Fibroblast of lung (primary cell): ENCODE measurements at regions not wholly inside any gene's neighbourhood (a gene's known extent, or its start where the extent isn't known, plus 50 kb on each side); places are given as distances from the start of the nearest gene placed in this dataset.

ENCODE experiments used
- EZH2 ChIP-seq: IDR thresholded peaks from 2 replicates; pipeline ENCODE4 v1.5.1; 2012; ENCODE audit warnings: low read length, control low read depth, mild to moderate bottlenecking; ENCODE audit errors: missing control alignments
- TF ChIP-seq, protein P1 (sequence below), 2 donors: IDR thresholded peaks in 1 of 2; conservative IDR thresholded peaks in 1 of 2; 1 replicate in 1 of 2; 2 replicates in 1 of 2; pipeline ENCODE4 v1.5.1; 2011 to 2012; ENCODE audit warnings: low read length in 2 of 2, control low read depth in 1 of 2, inconsistent platforms in 1 of 2, low read depth in 1 of 2, mild to moderate bottlenecking in 1 of 2

- TF ChIP-seq, protein P1, sequence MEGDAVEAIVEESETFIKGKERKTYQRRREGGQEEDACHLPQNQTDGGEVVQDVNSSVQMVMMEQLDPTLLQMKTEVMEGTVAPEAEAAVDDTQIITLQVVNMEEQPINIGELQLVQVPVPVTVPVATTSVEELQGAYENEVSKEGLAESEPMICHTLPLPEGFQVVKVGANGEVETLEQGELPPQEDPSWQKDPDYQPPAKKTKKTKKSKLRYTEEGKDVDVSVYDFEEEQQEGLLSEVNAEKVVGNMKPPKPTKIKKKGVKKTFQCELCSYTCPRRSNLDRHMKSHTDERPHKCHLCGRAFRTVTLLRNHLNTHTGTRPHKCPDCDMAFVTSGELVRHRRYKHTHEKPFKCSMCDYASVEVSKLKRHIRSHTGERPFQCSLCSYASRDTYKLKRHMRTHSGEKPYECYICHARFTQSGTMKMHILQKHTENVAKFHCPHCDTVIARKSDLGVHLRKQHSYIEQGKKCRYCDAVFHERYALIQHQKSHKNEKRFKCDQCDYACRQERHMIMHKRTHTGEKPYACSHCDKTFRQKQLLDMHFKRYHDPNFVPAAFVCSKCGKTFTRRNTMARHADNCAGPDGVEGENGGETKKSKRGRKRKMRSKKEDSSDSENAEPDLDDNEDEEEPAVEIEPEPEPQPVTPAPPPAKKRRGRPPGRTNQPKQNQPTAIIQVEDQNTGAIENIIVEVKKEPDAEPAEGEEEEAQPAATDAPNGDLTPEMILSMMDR (conservative IDR thresholded peaks at IDR 0.05 in 1 of 2, IDR thresholded peaks at IDR 0.05 in 1 of 2; ENCODE audit: low read depth in 1 of 2, low read length in 2 of 2) = peak in 1 of 2 donors; percentile 50
- TF ChIP-seq EZH2 = no peak
These were observed 103.2 kb upstream of the FOXP4 start for GRCh38 chr6:41442800-41443501.
